ENCODE measurements at regions not wholly inside any gene's neighbourhood (a gene's known extent, or its start where the extent isn't known, plus 50 kb on each side); places are given as distances from the start of the nearest gene placed in this dataset.
"Not testable (repeated sequence)": the region's sequence is repeated elsewhere in the genome, so short reads cannot be mapped to it uniquely, and the experiment has no call there.

DNA sequence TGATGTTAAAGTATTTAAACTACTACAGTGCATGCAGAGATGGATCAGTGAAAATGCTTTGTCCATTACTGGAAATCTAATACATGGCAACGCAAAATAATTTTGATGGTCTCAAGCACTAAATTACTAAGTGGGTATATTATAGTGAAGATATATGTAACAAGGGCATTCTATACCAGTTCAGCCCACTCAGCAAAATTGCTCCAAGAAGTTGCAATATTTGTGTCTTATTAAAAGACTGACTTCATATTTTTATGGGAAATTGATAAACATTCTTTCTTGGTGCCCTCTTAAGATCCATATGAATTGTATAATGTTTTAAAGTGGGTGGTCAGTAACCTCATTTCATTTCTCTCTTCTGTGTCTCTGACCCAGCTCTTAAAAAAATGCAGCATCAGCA lies 343.1 kb upstream of the MEX3C start:
- Mint-ChIP-seq H3K27me3 (peaks cover 9% of the 10 kb centered on the region), H3K27ac (no peak overlapping the region), H3K4me1 (peaks cover 3% of the 10 kb centered on the region), H3K36me3 (ENCODE audit: low read depth) (no peaks in the 10 kb centered on the region), H3K4me3 (no peak overlapping the region)
- ATAC-seq = no peak
- H3K9me3 ChIP-seq (ENCODE audit: control insufficient read depth, low read length, poor library complexity, severe bottlenecking) = no peaks in the 10 kb centered on the region
- DNase-seq = no peak

DNA sequence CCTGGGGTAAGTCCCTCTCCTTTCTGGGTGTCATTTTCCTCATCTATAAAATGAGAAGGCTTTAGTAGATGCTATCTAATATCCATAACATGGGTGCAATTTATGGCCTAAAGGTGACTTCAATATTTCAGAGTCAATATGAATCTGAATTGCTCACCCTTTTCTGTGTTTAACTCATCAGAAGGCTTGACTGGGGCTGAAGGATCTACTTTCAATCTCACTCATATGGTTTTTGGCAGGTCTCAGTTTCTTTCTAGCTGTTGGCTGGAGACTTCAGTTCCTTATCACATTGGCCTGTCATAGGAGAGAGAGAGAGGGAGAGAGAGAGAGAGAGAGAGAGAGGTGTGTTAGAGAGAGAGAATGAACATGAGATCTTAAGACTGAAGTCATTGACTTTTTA lies 343.7 kb upstream of the MEX3C start:
- H3K9me3 ChIP-seq (ENCODE audit: control insufficient read depth, low read length, poor library complexity, severe bottlenecking) = no peaks in the 10 kb centered on the region
- DNase-seq (no peak), ATAC-seq (no peak)
- no peaks in the 10 kb centered on the region for H3K36me3 Mint-ChIP-seq (ENCODE audit: low read depth)
- peaks cover 3% of the 10 kb centered on the region for H3K4me1 Mint-ChIP-seq
- H3K27ac Mint-ChIP-seq = no peak overlapping the region
- H3K27me3 Mint-ChIP-seq = peaks cover 8% of the 10 kb centered on the region
- no peak overlapping the region for H3K4me3 Mint-ChIP-seq

DNA sequence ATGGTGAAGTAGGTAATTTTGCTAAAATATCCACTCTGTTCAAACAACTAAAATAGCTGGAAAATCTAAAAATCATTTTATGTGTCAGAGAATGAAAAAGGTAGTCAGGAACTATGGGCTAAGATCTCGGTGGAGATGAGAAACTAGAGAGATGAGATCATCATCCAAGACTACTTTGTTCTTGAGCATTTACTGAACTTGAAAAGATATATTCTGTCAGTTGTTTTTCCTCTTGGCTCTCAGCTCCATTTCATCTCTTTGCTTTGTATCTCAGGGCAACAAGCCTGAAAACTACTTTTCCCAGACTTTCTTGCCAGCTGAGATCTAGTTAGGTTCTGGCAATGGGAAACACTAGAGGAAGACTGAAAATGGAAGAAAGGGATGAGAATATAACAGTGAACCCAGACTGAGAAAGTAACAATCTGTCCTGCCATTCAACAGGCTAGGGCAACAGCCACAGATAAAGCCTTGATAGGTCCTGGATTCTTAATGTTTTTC lies 346.2 kb upstream of the MEX3C start:
- H3K4me3 Mint-ChIP-seq = no peak overlapping the region
- H3K27me3 Mint-ChIP-seq = no peaks in the 10 kb centered on the region
- no peaks in the 10 kb centered on the region for H3K9me3 ChIP-seq (ENCODE audit: control insufficient read depth, low read length, poor library complexity, severe bottlenecking)
- ATAC-seq (no peak), DNase-seq (no peak)
- no peak overlapping the region for H3K27ac Mint-ChIP-seq
- H3K4me1 Mint-ChIP-seq = no peaks in the 10 kb centered on the region
- no peaks in the 10 kb centered on the region for H3K36me3 Mint-ChIP-seq (ENCODE audit: low read depth)

DNA sequence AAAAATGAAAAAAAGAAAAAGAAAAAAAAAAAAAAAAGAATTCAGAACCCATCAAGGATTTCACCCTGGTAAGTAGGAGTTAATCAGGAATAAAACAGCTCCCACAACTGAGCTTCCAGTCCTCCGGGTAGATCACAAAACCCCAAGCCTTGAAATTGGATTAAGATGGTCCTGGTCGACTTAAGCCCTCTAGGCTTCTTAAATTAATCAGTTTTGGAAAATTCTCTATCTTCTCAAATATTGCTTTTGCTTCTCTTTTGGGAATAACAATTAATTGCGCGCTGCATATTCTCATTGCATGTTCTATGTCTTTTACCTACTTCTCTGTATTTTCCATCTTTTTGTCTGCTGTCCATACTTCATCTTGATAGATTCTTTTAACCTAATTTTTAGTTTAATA lies 348.0 kb upstream of the MEX3C start:
- Mint-ChIP-seq H3K27me3 (no peaks in the 10 kb centered on the region), H3K36me3 (ENCODE audit: low read depth) (no peaks in the 10 kb centered on the region), H3K4me3 (no peak overlapping the region), H3K27ac (no peak overlapping the region), H3K4me1 (no peaks in the 10 kb centered on the region)
- H3K9me3 ChIP-seq (ENCODE audit: control insufficient read depth, low read length, poor library complexity, severe bottlenecking) = no peaks in the 10 kb centered on the region
- no peak for DNase-seq
- no peak for ATAC-seq

DNA sequence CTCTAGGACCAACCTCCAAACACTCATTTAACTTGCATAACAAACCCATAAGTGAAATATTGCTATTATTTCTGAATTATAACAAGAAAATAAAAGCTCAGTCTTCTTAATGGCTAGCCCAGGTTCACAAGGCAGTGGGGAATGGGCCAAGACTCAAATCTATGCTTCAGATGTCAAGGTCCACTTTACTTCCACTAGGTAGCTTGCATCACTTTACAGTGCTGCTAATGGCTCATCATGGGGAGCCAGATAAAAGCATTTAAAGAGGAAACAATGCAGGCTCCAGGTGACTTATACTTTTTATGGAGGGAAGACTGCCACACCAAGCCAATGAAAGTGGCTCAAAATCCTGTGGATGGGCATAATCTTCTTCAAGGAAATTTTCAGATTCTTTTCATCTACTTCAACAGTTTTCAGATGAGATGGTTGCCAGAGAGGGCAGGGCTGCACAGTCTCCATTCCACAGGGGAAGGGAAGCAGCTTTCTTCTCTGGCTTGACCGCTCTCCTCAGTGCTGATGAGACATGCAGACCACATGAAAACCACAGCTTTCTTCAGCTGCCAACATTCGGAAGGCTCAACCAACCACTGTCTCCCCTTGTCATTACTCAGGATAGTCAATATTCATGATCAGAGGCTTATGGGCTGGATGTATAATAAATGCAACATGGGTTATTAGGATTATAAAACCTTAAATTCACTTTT lies 361.9 kb upstream of the MEX3C start:
- Mint-ChIP-seq H3K4me1 (no peaks in the 10 kb centered on the region), H3K27ac (no peak overlapping the region), H3K4me3 (no peak overlapping the region), H3K36me3 (ENCODE audit: low read depth) (no peaks in the 10 kb centered on the region), H3K27me3 (peaks cover 36% of the 10 kb centered on the region)
- DNase-seq (no peak), ATAC-seq (no peak)
- H3K9me3 ChIP-seq (ENCODE audit: control insufficient read depth, low read length, poor library complexity, severe bottlenecking) = no peaks in the 10 kb centered on the region

DNA sequence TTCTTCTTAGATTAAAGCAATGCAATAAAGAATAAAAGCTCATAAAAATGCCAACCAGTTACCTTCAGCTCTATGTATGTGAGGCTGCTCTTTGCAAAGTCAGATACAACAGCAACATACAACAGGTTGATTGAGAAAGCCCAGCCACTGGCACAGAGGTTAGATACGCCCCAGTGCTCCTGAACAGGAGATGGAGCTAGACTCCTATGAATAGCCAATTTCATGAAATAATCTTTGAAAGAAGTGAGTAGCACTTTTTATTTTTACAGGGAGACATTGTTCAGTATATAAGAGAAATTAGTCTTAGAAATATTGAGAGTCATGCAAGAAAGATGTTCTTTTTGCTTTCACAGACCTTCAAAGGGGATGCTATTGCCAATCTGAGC lies 362.4 kb upstream of the MEX3C start:
- Mint-ChIP-seq H3K4me1 (no peaks in the 10 kb centered on the region), H3K36me3 (ENCODE audit: low read depth) (no peaks in the 10 kb centered on the region), H3K27me3 (peaks cover 41% of the 10 kb centered on the region), H3K27ac (no peak overlapping the region), H3K4me3 (no peak overlapping the region)
- DNase-seq (no peak), ATAC-seq (no peak)
- H3K9me3 ChIP-seq (ENCODE audit: control insufficient read depth, low read length, poor library complexity, severe bottlenecking) = no peaks in the 10 kb centered on the region

DNA sequence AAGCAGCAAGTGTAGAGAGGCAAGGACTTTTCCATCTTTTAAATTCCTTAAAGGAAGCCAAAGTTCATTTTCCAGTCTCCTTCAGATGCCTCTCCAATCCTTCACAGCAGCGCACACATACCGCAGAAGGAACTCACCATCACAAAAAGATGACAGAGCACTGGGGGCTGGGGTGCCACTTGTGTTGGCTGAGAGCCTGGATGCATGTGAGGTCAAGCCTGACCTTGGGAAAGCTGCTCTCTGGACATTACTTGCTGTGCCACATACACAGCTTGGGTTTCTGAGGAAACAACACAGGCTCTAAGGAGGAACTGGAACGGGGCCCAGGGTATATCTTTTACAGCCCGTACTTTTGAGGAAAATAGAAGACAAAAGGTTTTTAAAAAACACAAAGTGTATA lies 364.3 kb upstream of the MEX3C start:
- ATAC-seq = no peak

DNA sequence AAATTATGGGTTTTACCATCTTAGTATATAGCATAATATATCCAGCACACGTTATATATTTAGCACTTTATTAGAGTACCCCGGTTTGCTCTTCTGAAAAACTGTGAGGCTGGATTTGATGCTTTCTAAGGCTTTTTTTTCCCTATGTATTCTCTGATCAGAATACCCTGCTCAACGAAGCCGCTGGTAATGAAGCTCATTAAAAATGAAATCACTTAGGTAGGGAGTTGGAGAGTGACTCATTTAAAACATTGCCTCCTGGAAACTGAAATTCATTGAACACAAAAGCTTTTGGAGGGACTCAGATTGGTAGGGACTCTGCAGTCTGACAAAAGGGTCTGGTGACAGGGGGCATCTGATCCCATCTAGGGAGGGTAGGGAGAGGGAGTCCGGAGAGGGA lies 365.4 kb upstream of the MEX3C start:
- Mint-ChIP-seq H3K4me1 (no peaks in the 10 kb centered on the region), H3K27me3 (peaks cover 33% of the 10 kb centered on the region), H3K36me3 (ENCODE audit: low read depth) (no peaks in the 10 kb centered on the region), H3K27ac (no peak overlapping the region), H3K4me3 (no peak overlapping the region)
- ATAC-seq (no peak), DNase-seq (no peak)
- H3K9me3 ChIP-seq (ENCODE audit: control insufficient read depth, low read length, poor library complexity, severe bottlenecking) = no peaks in the 10 kb centered on the region

More for the DNA sequence above, 364.3 kb upstream of the MEX3C start:
- no peak for DNase-seq
- H3K9me3 ChIP-seq (ENCODE audit: control insufficient read depth, low read length, poor library complexity, severe bottlenecking) = no peaks in the 10 kb centered on the region
- Mint-ChIP-seq H3K36me3 (ENCODE audit: low read depth) (no peaks in the 10 kb centered on the region), H3K27ac (no peak overlapping the region), H3K4me3 (no peak overlapping the region), H3K27me3 (peaks cover 39% of the 10 kb centered on the region), H3K4me1 (no peaks in the 10 kb centered on the region)

DNA sequence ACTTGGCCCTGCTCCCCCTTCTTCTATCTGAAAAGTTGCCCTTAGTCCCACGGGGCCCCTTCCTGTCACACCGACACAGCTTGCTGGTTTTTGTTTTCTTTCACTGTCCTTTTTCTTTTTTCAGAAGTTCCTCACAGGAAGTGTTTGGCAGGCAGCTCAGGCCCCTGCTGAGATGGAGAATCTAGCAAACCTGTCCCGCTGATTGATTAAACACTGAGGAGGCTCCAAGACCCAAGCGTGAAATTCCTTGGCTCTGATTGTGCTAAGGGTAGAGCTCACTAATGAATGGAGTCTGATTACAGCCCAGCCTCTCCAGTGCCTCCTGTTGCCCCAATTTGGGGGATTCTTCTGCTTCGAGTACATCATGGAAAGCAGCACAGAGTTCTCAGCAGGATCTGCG lies 365.9 kb upstream of the MEX3C start:
- Mint-ChIP-seq H3K27me3 (peaks cover 33% of the 10 kb centered on the region), H3K4me3 (no peak overlapping the region), H3K36me3 (ENCODE audit: low read depth) (no peaks in the 10 kb centered on the region), H3K27ac (no peak overlapping the region), H3K4me1 (no peaks in the 10 kb centered on the region)
- ATAC-seq = no peak
- H3K9me3 ChIP-seq (ENCODE audit: control insufficient read depth, low read length, poor library complexity, severe bottlenecking) = no peaks in the 10 kb centered on the region
- no peak for DNase-seq

DNA sequence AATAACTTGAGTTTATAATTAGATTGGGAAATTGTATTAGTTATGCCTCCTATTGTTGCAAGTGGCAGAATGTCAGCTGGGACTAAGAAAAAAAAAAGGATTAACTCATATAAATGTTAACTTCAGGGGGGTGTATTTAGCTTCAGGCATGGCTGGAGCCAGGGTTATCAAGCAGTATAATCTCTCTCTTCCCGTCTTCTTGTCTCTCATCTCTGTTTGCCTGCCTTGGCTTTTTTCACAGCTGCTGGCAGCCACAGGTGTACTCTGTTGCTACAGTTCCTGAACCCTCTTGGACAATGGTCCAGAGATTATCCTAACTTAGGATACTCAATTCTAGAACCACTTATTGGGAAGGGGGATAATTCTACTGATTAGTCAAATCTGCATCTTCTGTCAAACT lies 370.7 kb upstream of the MEX3C start:
- H3K27ac Mint-ChIP-seq = no peak overlapping the region
- H3K4me1 Mint-ChIP-seq = no peaks in the 10 kb centered on the region
- no peak overlapping the region for H3K4me3 Mint-ChIP-seq
- no peak for DNase-seq
- no peak for ATAC-seq
- H3K27me3 Mint-ChIP-seq = peaks cover 11% of the 10 kb centered on the region
- H3K36me3 Mint-ChIP-seq (ENCODE audit: low read depth) = no peaks in the 10 kb centered on the region
- no peaks in the 10 kb centered on the region for H3K9me3 ChIP-seq (ENCODE audit: control insufficient read depth, low read length, poor library complexity, severe bottlenecking)

DNA sequence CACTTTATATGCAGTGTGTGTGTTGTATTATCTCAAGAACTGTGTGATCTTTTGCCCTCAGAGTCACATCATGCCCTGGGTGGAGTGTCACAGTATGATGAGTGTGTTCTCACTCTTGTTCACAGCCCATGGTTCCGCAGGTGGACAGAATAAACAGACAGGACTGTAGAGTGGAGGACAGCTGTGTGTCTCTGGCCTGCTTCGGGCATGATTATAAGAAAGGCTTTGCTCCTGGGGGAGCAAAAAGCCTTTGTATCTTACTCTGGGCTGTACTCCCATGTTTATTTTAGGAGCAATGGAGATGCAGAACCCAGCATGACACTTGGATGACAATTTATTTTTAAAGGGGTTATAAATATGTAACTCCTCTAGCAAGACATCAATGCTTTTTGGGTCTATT lies 371.7 kb upstream of the MEX3C start:
- Mint-ChIP-seq H3K27me3 (peaks cover 7% of the 10 kb centered on the region), H3K4me1 (no peaks in the 10 kb centered on the region), H3K4me3 (no peak overlapping the region), H3K27ac (no peak overlapping the region), H3K36me3 (ENCODE audit: low read depth) (no peaks in the 10 kb centered on the region)
- ATAC-seq (no peak), DNase-seq (no peak)
- H3K9me3 ChIP-seq (ENCODE audit: control insufficient read depth, low read length, poor library complexity, severe bottlenecking) = no peaks in the 10 kb centered on the region

DNA sequence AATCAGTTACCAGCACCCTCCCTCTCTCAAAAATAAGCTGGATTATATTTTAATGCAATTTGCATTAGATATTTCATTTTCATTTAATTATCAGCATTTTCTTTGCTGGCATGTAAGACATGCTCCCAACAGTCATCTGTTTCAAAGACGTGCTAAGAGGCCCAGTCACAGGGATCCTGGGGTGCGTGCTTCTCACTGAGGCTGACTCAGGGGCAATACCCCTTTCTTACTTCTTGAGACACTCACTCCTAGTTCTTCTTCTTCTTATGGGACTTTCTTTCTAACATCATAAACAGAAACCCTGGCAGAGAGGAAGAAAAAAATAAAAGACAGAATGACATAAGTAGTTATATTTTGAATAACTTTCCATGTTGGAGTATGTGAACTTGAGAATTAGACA lies 372.1 kb upstream of the MEX3C start:
- H3K4me3 Mint-ChIP-seq = no peak overlapping the region
- H3K36me3 Mint-ChIP-seq (ENCODE audit: low read depth) = no peaks in the 10 kb centered on the region
- DNase-seq (no peak), ATAC-seq (no peak)
- H3K9me3 ChIP-seq (ENCODE audit: control insufficient read depth, low read length, poor library complexity, severe bottlenecking) = no peaks in the 10 kb centered on the region
- H3K4me1 Mint-ChIP-seq = no peaks in the 10 kb centered on the region
- peaks cover 3% of the 10 kb centered on the region for H3K27me3 Mint-ChIP-seq
- no peak overlapping the region for H3K27ac Mint-ChIP-seq

DNA sequence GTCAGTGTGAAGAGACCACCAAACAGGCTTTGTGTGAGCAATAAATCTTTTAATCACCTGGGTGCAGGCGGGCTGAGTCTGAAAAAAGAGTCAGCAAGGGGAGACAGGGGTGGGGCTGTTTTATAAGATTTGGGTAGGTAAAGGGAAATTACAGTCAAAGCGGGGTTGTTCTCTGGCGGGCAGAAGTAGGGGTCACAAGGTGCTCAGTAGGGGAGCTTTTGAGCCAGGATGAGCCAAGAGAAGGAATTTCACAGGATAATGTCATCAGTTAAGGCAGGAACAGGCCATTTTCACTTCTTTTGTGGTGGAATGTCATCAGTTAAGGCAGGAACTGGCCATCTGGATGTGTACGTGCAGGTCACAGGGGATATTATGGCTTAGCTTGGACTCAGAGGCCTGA lies 372.6 kb upstream of the MEX3C start:
- H3K4me3 Mint-ChIP-seq; H3K36me3 Mint-ChIP-seq (ENCODE audit: low read depth); H3K27ac Mint-ChIP-seq; H3K27me3 Mint-ChIP-seq; ATAC-seq; DNase-seq; H3K9me3 ChIP-seq (ENCODE audit: control insufficient read depth, low read length, poor library complexity, severe bottlenecking); H3K4me1 Mint-ChIP-seq: not testable (repeated sequence)

DNA sequence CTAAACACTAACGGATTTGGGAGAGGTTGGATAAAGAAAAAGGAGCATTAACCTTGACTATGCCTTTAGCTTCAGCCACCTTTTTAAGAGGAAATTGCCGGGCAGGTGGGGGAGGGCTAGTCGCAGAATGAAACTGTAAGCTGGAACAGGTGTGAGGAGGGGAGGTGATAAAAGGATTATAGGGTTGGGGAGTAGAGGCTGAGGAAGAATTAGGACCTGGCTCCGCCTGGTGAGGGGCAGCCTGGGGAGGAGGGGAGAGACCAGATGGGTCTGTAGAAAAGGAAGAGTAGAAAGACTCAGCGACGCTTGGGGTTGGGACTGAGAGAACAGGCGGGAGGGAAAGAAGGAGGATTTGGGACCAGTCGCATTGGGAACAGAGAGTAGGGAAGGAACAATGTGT lies 376.4 kb upstream of the MEX3C start:
- not testable (repeated sequence) for DNase-seq; H3K27me3 Mint-ChIP-seq; H3K36me3 Mint-ChIP-seq (ENCODE audit: low read depth)

More for the DNA sequence above, 376.4 kb upstream of the MEX3C start:
- not testable (repeated sequence) for H3K4me1 Mint-ChIP-seq; H3K4me3 Mint-ChIP-seq; ATAC-seq; H3K27ac Mint-ChIP-seq; H3K9me3 ChIP-seq (ENCODE audit: control insufficient read depth, low read length, poor library complexity, severe bottlenecking)

All from T-helper 17 cell (primary cell).